ENCODE measurements at regions not wholly inside any gene's neighbourhood (a gene's known extent, or its start where the extent isn't known, plus 50 kb on each side); places are given as distances from the start of the nearest gene placed in this dataset.

GRCh38 chr7:55651057-55651456, 78.8 kb upstream of the VOPP1 start:
- TF ChIP-seq CTCF (IDR thresholded peaks at IDR 0.05) = no peak
- no peak for TF ChIP-seq POLR2A (IDR thresholded peaks at IDR 0.05)

All from breast epithelium (tissue), 3 donors.